ENCODE measurements at regions not wholly inside any gene's neighbourhood (a gene's known extent, or its start where the extent isn't known, plus 50 kb on each side); places are given as distances from the start of the nearest gene placed in this dataset.
"Not testable (repeated sequence)": the region's sequence is repeated elsewhere in the genome, so short reads cannot be mapped to it uniquely, and the experiment has no call there.

DNA sequence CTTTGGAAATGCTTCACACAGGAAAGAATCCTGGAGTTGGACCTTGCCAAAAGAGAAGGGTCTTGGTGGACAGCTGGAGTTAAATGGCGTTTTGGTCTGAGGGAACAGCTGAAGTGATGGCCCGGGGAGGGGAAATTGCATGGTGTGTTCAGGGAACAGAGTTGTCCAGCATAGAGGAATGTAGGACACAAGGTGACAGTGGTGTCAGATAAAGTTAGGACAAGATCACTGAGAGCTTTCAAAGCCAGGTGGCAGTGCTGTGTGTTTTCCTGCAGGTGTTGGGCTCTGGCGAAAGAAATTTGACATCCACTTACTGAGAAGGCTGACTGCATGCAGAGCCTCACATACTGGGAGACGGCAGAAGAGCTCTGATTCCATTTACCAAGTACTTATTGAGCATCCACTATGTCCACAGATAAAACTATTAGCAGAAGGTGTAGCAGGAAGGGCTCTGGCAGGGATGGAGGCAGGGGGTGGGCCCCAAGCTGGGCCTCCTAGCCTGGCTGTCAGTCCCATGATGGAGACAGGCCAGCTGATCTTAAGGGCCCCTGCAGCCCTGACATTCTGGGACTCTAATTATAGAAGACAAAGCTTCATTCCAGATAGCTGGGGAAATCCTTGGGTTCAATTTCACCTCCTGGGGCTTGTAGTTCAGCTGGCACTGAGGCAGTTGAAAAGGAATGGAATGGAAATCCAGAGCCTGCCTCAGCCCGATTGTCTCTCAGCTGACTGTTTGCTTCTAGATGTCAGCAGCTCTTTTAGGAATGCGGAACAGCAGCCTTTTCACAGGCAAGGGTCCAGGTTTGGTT lies 150.2 kb upstream of the MAMLD1 start:
- DNase-seq (ENCODE audit: low spot score), result peak; percentile 46

GRCh38 chrX:150213481-150214030 lies 149.6 kb upstream of the MAMLD1 start:
- no peak for DNase-seq (ENCODE audit: low spot score)

GRCh38 chrX:150216000-150216399 lies 147.1 kb upstream of the MAMLD1 start:
- not testable (repeated sequence) for DNase-seq (ENCODE audit: low spot score)

- no peak for DNase-seq (ENCODE audit: low spot score)
Measured at GRCh38 chrX:150216716-150217115, 146.4 kb upstream of the MAMLD1 start.

- no peak for DNase-seq (ENCODE audit: low spot score)
Measured at GRCh38 chrX:150217609-150218008, 145.5 kb upstream of the MAMLD1 start.

DNA sequence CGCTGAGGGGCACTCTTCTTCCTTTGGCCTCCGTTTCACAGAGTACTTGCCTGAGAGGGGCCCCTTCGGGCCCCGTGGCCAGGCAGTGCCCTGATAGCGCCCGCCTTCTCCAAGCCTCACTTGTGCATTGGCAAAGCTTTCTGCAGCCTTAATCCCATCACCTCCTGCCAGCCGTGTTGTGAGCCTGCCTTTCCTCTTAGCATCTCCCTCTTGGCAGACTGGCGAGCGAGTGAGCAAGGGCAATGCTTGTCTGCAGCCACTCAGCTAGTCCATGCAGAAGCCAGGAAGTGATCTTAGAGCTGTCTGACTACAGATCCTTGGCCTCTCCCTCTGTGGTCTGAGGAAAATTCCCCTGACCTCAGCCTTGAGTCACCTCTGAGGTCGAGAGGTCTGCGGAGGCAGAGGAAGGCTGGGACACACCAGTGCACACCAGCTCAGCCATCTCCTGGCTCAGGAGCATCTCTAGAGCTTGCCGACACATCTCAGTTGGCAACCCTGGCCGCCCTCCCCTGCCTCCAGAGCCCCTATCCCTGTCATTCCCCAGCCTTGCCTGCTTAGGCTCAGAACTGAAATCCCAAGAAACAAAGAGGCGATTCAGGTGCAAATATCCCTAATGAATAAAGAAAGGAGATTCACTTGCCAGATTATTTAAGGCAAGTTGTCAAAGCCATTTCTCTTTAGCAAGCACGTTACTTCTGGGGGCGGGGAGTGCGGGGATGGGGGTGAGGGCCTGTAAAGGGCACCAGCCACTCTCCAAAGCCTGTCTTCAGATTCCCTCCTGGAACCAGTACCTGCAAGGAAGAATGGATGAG lies 143.5 kb upstream of the MAMLD1 start:
- peak; percentile 37 for DNase-seq (ENCODE audit: low spot score)

GRCh38 chrX:150223176-150224015 lies 139.7 kb upstream of the MAMLD1 start:
- no peak for DNase-seq (ENCODE audit: low spot score)

DNA sequence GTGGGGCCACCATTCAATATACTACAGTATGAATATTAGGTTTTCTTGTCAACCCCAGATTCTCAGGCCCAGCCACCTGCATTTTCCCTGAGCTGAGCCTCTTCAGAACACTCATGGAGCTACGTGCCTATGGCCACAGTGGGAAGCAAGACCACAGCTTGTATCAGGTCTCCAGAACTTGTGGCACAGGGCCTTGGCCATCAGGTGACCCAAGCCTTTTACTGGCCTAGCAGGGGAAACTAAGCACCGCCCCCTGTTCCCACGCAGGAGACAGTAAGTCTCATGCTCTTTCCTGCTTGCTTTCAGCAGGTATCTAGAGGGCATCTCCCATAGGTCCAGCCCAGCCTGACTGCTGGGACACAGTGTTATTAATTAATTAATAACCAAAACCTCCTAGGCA lies 138.4 kb upstream of the MAMLD1 start:
- no peak for DNase-seq (ENCODE audit: low spot score)

GRCh38 chrX:150225266-150225665 lies 137.9 kb upstream of the MAMLD1 start:
- DNase-seq (ENCODE audit: low spot score), result no peak

- DNase-seq (ENCODE audit: low spot score), result no peak
Measured at GRCh38 chrX:150225756-150226155, 137.4 kb upstream of the MAMLD1 start.

DNA sequence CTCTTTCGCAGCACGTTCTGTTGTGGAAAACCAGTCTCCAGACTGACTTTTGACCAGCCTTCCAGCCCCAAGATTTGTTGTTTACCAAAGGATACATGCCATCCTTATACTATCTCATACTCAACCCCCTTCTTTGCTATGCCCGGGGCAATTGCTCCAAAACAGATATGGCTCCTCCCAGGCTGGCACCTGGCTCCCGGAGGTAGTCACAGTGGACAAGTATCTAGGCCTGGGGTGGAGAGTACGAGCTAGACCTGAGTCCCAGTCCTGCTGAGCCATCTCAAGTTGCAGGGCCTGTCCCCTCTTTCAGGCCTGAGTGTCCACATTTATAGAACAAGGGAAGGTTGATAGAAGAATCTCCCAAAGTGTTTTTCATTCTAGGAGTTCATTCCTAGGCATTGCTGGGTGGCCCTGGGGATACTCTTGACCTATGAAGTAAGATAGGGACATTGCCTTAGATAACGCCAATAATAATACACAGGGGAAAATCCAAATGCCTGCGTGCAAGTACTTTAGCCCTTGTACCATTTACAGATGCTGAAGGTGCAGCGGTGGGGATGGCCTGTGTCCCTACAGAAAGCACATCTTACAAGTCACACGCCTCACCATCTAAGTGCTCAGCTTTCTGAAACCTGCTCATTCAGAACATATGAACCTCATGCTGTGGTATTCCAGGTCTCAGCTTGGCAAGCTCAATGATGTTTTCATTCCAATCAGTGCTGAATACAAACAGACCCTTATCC lies 136.7 kb upstream of the MAMLD1 start:
- DNase-seq (ENCODE audit: low spot score), result no peak

- DNase-seq (ENCODE audit: low spot score), result no peak
Measured at GRCh38 chrX:150227321-150227860, 135.7 kb upstream of the MAMLD1 start.

DNA sequence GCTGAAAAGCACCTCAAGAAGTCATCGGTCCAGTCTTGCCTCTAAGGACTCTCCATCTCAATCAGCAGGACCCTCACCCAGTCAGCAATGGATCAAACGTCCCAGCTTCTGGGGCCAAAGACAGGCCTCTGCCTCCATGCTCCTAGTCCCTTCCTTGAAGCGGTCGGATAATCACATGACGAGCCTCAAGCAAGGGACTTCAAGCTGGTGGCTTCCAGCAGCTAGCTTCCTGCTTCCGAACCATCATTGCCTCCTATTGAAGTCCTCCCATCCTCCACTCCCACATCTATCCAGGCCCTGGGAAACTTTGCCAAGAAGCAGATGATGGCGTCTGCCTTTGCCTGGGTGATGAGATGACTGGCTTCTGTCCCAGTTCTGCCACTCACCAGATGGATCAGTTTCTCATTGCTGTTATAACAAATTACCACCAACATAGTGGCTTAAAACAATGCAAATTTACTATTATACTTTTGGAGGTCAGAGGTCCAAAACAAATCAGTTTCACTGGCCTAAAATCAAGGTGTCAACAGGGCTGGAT lies 135.2 kb upstream of the MAMLD1 start:
- DNase-seq (ENCODE audit: low spot score), result no peak

DNA sequence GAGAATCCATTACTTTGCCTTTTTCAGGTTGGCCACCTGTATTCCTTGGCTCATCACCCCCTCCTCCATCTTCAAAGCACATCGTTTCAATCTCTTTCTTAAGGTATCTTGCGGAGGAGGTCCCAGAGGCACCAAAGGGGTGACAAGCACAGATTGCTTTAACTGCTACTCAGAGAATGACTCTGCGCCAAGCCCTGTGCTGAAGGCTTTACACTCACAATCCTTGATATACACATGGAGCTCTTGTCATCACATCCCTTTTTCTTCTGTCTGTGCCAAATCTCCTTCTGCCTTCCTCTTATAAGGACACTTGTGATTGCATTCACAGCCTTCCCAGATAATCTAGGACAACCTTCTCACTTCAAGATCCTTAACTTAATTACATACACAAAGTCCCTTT lies 134.7 kb upstream of the MAMLD1 start:
- no peak for DNase-seq (ENCODE audit: low spot score)

DNA sequence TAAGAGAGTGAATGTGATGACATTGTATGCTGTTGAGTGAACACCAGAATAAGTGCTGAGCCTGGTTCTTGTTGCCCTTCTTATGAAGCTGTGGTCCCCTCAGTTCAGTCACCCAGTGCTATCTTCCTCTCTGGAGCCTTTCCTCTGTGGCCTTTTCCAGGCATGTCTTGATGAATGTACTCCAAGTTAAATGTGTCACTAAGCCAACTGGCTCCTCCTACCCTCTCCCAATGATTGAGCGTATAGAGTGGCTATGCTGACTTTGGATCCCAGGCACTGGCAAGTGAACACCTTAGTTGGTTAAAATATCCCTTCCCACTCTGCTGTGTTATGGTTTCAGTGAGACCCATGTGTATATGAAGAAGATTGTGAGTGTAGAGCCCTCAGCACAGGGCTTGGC lies 134.1 kb upstream of the MAMLD1 start:
- DNase-seq (ENCODE audit: low spot score), result no peak

DNA sequence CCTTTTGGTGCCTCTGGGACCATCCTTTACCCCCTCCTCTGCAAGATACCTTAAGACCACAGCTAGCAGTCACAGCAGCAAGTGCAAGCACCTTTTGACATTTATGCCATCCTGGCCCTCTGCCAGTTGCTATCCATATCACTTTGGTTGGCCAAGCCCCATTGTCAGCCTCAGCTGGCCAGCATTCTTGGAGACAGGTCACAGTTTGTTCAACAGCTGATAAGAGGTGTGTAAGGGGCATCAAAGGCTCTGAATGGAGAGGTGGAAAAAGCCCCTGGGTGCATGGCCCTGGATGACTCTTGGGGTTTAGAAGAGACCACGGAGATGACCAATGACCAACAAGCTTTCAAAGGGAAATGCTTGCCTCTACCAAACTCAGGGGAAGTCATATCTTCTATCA lies 133.6 kb upstream of the MAMLD1 start:
- DNase-seq (ENCODE audit: low spot score), result no peak

- DNase-seq (ENCODE audit: low spot score), result not testable (repeated sequence)
Measured at GRCh38 chrX:150230952-150231351, 132.2 kb upstream of the MAMLD1 start.

- DNase-seq (ENCODE audit: low spot score), result not testable (repeated sequence)
Measured at GRCh38 chrX:150231368-150231767, 131.7 kb upstream of the MAMLD1 start.

DNA sequence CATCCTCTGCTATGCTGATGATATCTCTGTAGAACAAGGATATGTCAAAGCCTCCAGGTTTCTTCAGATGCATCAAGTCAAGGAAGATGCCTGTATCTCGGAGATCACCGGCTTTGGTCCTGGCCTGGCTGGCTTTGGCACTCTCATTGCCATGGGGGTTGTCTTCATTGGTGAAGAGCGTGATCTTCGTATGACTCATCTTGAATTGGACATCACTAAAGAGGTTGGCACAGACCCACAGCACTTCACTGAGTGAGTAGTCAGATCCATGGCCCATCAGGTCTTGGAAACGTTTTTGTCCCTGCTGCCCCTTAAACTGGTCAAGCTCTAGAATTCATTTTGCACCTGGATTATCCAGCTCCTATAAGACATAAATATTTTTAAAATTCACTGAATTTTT lies 130.9 kb upstream of the MAMLD1 start:
- not testable (repeated sequence) for DNase-seq (ENCODE audit: low spot score)

DNA sequence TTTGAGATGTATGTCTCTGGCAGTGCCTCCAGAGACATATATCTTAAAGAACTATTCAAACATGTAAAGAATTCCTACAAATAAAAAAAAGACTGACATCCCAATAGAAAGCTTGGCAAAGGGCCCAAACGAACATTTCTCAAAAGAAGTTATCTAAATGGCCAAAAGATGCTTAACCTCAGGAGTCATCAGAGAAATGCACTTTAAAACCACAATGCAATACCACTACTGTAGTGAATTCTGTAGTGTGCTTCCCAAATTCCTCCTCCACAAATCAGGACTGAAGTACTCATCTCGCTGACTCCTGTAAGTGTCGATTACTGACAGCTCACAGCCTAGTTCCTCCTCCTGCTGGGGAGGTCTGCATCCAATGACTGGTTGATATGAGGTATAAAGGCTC lies 129.0 kb upstream of the MAMLD1 start:
- DNase-seq (ENCODE audit: low spot score), result no peak

- DNase-seq (ENCODE audit: low spot score), result no peak
Measured at GRCh38 chrX:150236327-150236726, 126.8 kb upstream of the MAMLD1 start.
